GM13976 (cell line): ENCODE measurements at regions not wholly inside any gene's neighbourhood (a gene's known extent, or its start where the extent isn't known, plus 50 kb on each side); places are given as distances from the start of the nearest gene placed in this dataset.
"Not testable (repeated sequence)": the region's sequence is repeated elsewhere in the genome, so short reads cannot be mapped to it uniquely, and the experiment has no call there.

Experiments
- DNase-seq: peaks from one replicate; pipeline ENCODE4 v3.0.0; 2012; ENCODE audit warnings: low spot score
- CTCF ChIP-seq: IDR thresholded peaks from 2 replicates; pipeline ENCODE4 v1.5.1; 2012; ENCODE audit warnings: borderline replicate concordance, mild to moderate bottlenecking; ENCODE audit not compliant: insufficient read depth; ENCODE audit errors: extremely low read depth, missing control alignments, control extremely low read depth
- in situ Hi-C: fragments of 300-500 bp; cut with MboI; formaldehyde crosslinking; loops from one replicate; pipeline ENCODE4 v1.12.0; 2022; ENCODE audit warnings: low sequenced_read_pairs, mixed read lengths, inconsistent platforms; ENCODE audit not compliant: unreplicated experiment

GRCh38 chr13:90652036-90652435 is 695.5 kb upstream of the MIR17HG start:
- in situ Hi-C loops = no loop called here
- no peak for DNase-seq
- TF ChIP-seq CTCF = no peak

- in situ Hi-C loops = no loop called here
- no peak for DNase-seq
- no peak for TF ChIP-seq CTCF
These were observed 692.5 kb upstream of the MIR17HG start for GRCh38 chr13:90654970-90655369.

- in situ Hi-C loops, DNase-seq: not testable (repeated sequence)
These were observed 683.3 kb upstream of the MIR17HG start for GRCh38 chr13:90664200-90664599.

- in situ Hi-C loops = no loop called here
- TF ChIP-seq CTCF = no peak
- DNase-seq = no peak
These were observed 673.7 kb upstream of the MIR17HG start for GRCh38 chr13:90673746-90674145.

GRCh38 chr13:90675129-90675528 is 672.4 kb upstream of the MIR17HG start:
- DNase-seq = no peak
- in situ Hi-C loops = no loop called here
- no peak for TF ChIP-seq CTCF

GRCh38 chr13:90680826-90681225 is 666.7 kb upstream of the MIR17HG start:
- no peak for TF ChIP-seq CTCF
- in situ Hi-C loops = no loop called here
- no peak for DNase-seq

- in situ Hi-C loops = no loop called here
- TF ChIP-seq CTCF = no peak
- no peak for DNase-seq
These were observed 663.8 kb upstream of the MIR17HG start for GRCh38 chr13:90683711-90684131.
